ENCODE measurements at regions not wholly inside any gene's neighbourhood (a gene's known extent, or its start where the extent isn't known, plus 50 kb on each side); places are given as distances from the start of the nearest gene placed in this dataset.

GRCh38 chr11:13868710-13869397 lies 93.7 kb upstream of the SPON1 start:
- no peak for FAIRE-seq
- no peak for DNase-seq (ENCODE audit: low spot score in 2 of 2)

GRCh38 chr11:13869398-13869886 lies 93.1 kb upstream of the SPON1 start:
- FAIRE-seq, result no peak

GRCh38 chr11:13874597-13874996 lies 87.9 kb upstream of the SPON1 start:
- DNase-seq (ENCODE audit: low spot score in 2 of 2), result no peak
- FAIRE-seq, result no peak

More at GRCh38 chr11:13869398-13869886, 93.1 kb upstream of the SPON1 start:
- no peak for DNase-seq (ENCODE audit: low spot score in 2 of 2)

GRCh38 chr11:13875643-13876042 lies 86.9 kb upstream of the SPON1 start:
- no peak for DNase-seq (ENCODE audit: low spot score in 2 of 2)
- no peak for FAIRE-seq

- FAIRE-seq, result no peak
Observed at GRCh38 chr11:13876423-13876822, 86.1 kb upstream of the SPON1 start.

GRCh38 chr11:13878077-13878476 lies 84.4 kb upstream of the SPON1 start:
- no peak for FAIRE-seq
- DNase-seq (ENCODE audit: low spot score in 2 of 2), result no peak

More at GRCh38 chr11:13876423-13876822, 86.1 kb upstream of the SPON1 start:
- no peak for DNase-seq (ENCODE audit: low spot score in 2 of 2)

GRCh38 chr11:13880634-13881033 lies 81.9 kb upstream of the SPON1 start:
- FAIRE-seq, result no peak

GRCh38 chr11:13881226-13881905 lies 81.2 kb upstream of the SPON1 start:
- DNase-seq (ENCODE audit: low spot score in 2 of 2) (no peak), FAIRE-seq (no peak)

More at GRCh38 chr11:13880634-13881033, 81.9 kb upstream of the SPON1 start:
- no peak for DNase-seq (ENCODE audit: low spot score in 2 of 2)

- DNase-seq (ENCODE audit: low spot score in 2 of 2) (no peak), FAIRE-seq (no peak)
Observed at GRCh38 chr11:13883042-13883441, 79.5 kb upstream of the SPON1 start.

- FAIRE-seq (no peak), DNase-seq (ENCODE audit: low spot score in 2 of 2) (no peak)
Observed at GRCh38 chr11:13883589-13883988, 78.9 kb upstream of the SPON1 start.

- no peak for FAIRE-seq
- DNase-seq (ENCODE audit: low spot score in 2 of 2), result no peak
Observed at GRCh38 chr11:13884158-13884799, 78.2 kb upstream of the SPON1 start.

- no peak for FAIRE-seq
Observed at GRCh38 chr11:13885083-13885482, 77.4 kb upstream of the SPON1 start.

GRCh38 chr11:13889552-13890249 lies 72.8 kb upstream of the SPON1 start:
- FAIRE-seq (no peak), DNase-seq (ENCODE audit: low spot score in 2 of 2) (no peak)

More at GRCh38 chr11:13885083-13885482, 77.4 kb upstream of the SPON1 start:
- DNase-seq (ENCODE audit: low spot score in 2 of 2), result no peak

- no peak for FAIRE-seq
- no peak for DNase-seq (ENCODE audit: low spot score in 2 of 2)
Observed at GRCh38 chr11:13891911-13892310, 70.6 kb upstream of the SPON1 start.

GRCh38 chr11:13896175-13896980 lies 66.1 kb upstream of the SPON1 start:
- FAIRE-seq, result no peak

GRCh38 chr11:13896981-13897353 lies 65.6 kb upstream of the SPON1 start:
- DNase-seq (ENCODE audit: low spot score in 2 of 2) (no peak), FAIRE-seq (no peak)

More at GRCh38 chr11:13896175-13896980, 66.1 kb upstream of the SPON1 start:
- no peak for DNase-seq (ENCODE audit: low spot score in 2 of 2)

GRCh38 chr11:13897646-13898276 lies 64.8 kb upstream of the SPON1 start:
- FAIRE-seq, result no peak
- no peak for DNase-seq (ENCODE audit: low spot score in 2 of 2)

- FAIRE-seq (no peak), DNase-seq (ENCODE audit: low spot score in 2 of 2) (no peak)
Observed at GRCh38 chr11:13899603-13900002, 62.9 kb upstream of the SPON1 start.

GRCh38 chr11:13902523-13902922 lies 60.0 kb upstream of the SPON1 start:
- no peak for DNase-seq (ENCODE audit: low spot score in 2 of 2)
- no peak for FAIRE-seq

Data from frontal cortex (tissue), 3 donors.